ENCODE measurements at regions not wholly inside any gene's neighbourhood (a gene's known extent, or its start where the extent isn't known, plus 50 kb on each side); places are given as distances from the start of the nearest gene placed in this dataset.
"Not testable (repeated sequence)": the region's sequence is repeated elsewhere in the genome, so short reads cannot be mapped to it uniquely, and the experiment has no call there.

- H3K27ac ChIP-seq (ENCODE audit: low read depth, low read length); H3K4me3 ChIP-seq (ENCODE audit: low read length in 3 of 3); H3K36me3 ChIP-seq (ENCODE audit: control insufficient read depth in 3 of 3, insufficient read depth in 3 of 3, low read length in 3 of 3); H3K9ac ChIP-seq (ENCODE audit: low read depth in 1 of 3, low read length in 3 of 3); H3K4me1 ChIP-seq (ENCODE audit: control insufficient read depth in 3 of 3, insufficient read depth in 3 of 3, low read length in 3 of 3); H3K27me3 ChIP-seq (ENCODE audit: control insufficient read depth in 3 of 3, insufficient read depth in 3 of 3, low read length in 3 of 3); H3K9me3 ChIP-seq (ENCODE audit: control insufficient read depth in 3 of 3, low read length in 3 of 3): not testable (repeated sequence)
These were observed 196.5 kb upstream of the ZNF469 start for GRCh38 chr16:88185976-88186888.

GRCh38 chr16:88186889-88187870 lies 195.6 kb upstream of the ZNF469 start:
- not testable (repeated sequence) for H3K27ac ChIP-seq (ENCODE audit: low read depth, low read length); H3K9me3 ChIP-seq (ENCODE audit: control insufficient read depth in 3 of 3, low read length in 3 of 3); H3K4me1 ChIP-seq (ENCODE audit: control insufficient read depth in 3 of 3, insufficient read depth in 3 of 3, low read length in 3 of 3); H3K9ac ChIP-seq (ENCODE audit: low read depth in 1 of 3, low read length in 3 of 3); H3K4me3 ChIP-seq (ENCODE audit: low read length in 3 of 3); H3K27me3 ChIP-seq (ENCODE audit: control insufficient read depth in 3 of 3, insufficient read depth in 3 of 3, low read length in 3 of 3); H3K36me3 ChIP-seq (ENCODE audit: control insufficient read depth in 3 of 3, insufficient read depth in 3 of 3, low read length in 3 of 3)

- not testable (repeated sequence) for H3K9ac ChIP-seq (ENCODE audit: low read depth in 1 of 3, low read length in 3 of 3); H3K4me3 ChIP-seq (ENCODE audit: low read length in 3 of 3); H3K9me3 ChIP-seq (ENCODE audit: control insufficient read depth in 3 of 3, low read length in 3 of 3); H3K27ac ChIP-seq (ENCODE audit: low read depth, low read length); H3K36me3 ChIP-seq (ENCODE audit: control insufficient read depth in 3 of 3, insufficient read depth in 3 of 3, low read length in 3 of 3); H3K27me3 ChIP-seq (ENCODE audit: control insufficient read depth in 3 of 3, insufficient read depth in 3 of 3, low read length in 3 of 3); H3K4me1 ChIP-seq (ENCODE audit: control insufficient read depth in 3 of 3, insufficient read depth in 3 of 3, low read length in 3 of 3)
These were observed 194.4 kb upstream of the ZNF469 start for GRCh38 chr16:88188171-88188895.

- not testable (repeated sequence) for H3K9ac ChIP-seq (ENCODE audit: low read depth in 1 of 3, low read length in 3 of 3); H3K36me3 ChIP-seq (ENCODE audit: control insufficient read depth in 3 of 3, insufficient read depth in 3 of 3, low read length in 3 of 3); H3K4me3 ChIP-seq (ENCODE audit: low read length in 3 of 3); H3K9me3 ChIP-seq (ENCODE audit: control insufficient read depth in 3 of 3, low read length in 3 of 3); H3K27me3 ChIP-seq (ENCODE audit: control insufficient read depth in 3 of 3, insufficient read depth in 3 of 3, low read length in 3 of 3); H3K27ac ChIP-seq (ENCODE audit: low read depth, low read length)
- H3K4me1 ChIP-seq (ENCODE audit: control insufficient read depth in 3 of 3, insufficient read depth in 3 of 3, low read length in 3 of 3): peaks cover 5 to 11% (median 7%) of the 10 kb centered on the region in 3 donors
These were observed 192.1 kb upstream of the ZNF469 start for GRCh38 chr16:88190592-88191095.

- H3K9ac ChIP-seq (ENCODE audit: low read depth in 1 of 3, low read length in 3 of 3); H3K9me3 ChIP-seq (ENCODE audit: control insufficient read depth in 3 of 3, low read length in 3 of 3); H3K4me3 ChIP-seq (ENCODE audit: low read length in 3 of 3); H3K27me3 ChIP-seq (ENCODE audit: control insufficient read depth in 3 of 3, insufficient read depth in 3 of 3, low read length in 3 of 3); H3K27ac ChIP-seq (ENCODE audit: low read depth, low read length); H3K36me3 ChIP-seq (ENCODE audit: control insufficient read depth in 3 of 3, insufficient read depth in 3 of 3, low read length in 3 of 3): not testable (repeated sequence)
- H3K4me1 ChIP-seq (ENCODE audit: control insufficient read depth in 3 of 3, insufficient read depth in 3 of 3, low read length in 3 of 3): peaks cover 5 to 11% (median 7%) of the 10 kb centered on the region in 3 donors
These were observed 191.6 kb upstream of the ZNF469 start for GRCh38 chr16:88191168-88191567.

- Histone ChIP-seq H3K36me3 (ENCODE audit: control insufficient read depth in 3 of 3, insufficient read depth in 3 of 3, low read length in 3 of 3) (no peaks in the 10 kb centered on the region), H3K27ac (ENCODE audit: low read depth, low read length) (no peak overlapping the region), H3K9ac (ENCODE audit: low read depth in 1 of 3, low read length in 3 of 3) (no peak overlapping the region), H3K27me3 (ENCODE audit: control insufficient read depth in 3 of 3, insufficient read depth in 3 of 3, low read length in 3 of 3) (no peaks in the 10 kb centered on the region), H3K4me3 (ENCODE audit: low read length in 3 of 3) (no peak overlapping the region), H3K4me1 (ENCODE audit: control insufficient read depth in 3 of 3, insufficient read depth in 3 of 3, low read length in 3 of 3) (peaks cover 5 to 11% (median 7%) of the 10 kb centered on the region in 3 donors), H3K9me3 (ENCODE audit: control insufficient read depth in 3 of 3, low read length in 3 of 3) (no peaks in the 10 kb centered on the region)
These were observed 190.2 kb upstream of the ZNF469 start for GRCh38 chr16:88192601-88193000.

GRCh38 chr16:88193706-88194396 lies 188.9 kb upstream of the ZNF469 start:
- H3K36me3 ChIP-seq (ENCODE audit: control insufficient read depth in 3 of 3, insufficient read depth in 3 of 3, low read length in 3 of 3); H3K9me3 ChIP-seq (ENCODE audit: control insufficient read depth in 3 of 3, low read length in 3 of 3); H3K27me3 ChIP-seq (ENCODE audit: control insufficient read depth in 3 of 3, insufficient read depth in 3 of 3, low read length in 3 of 3): not testable (repeated sequence)
- peak overlapping the region in 1 of 3 donors; percentile 74 for H3K9ac ChIP-seq (ENCODE audit: low read depth in 1 of 3, low read length in 3 of 3)
- H3K4me1 ChIP-seq (ENCODE audit: control insufficient read depth in 3 of 3, insufficient read depth in 3 of 3, low read length in 3 of 3): peaks cover 5 to 11% (median 7%) of the 10 kb centered on the region in 3 donors
- H3K4me3 ChIP-seq (ENCODE audit: low read length in 3 of 3): peak overlapping the region; percentile 7 to 30 (median 24)
- H3K27ac ChIP-seq (ENCODE audit: low read depth, low read length): peak overlapping the region; percentile 73

- Histone ChIP-seq H3K36me3 (ENCODE audit: control insufficient read depth in 3 of 3, insufficient read depth in 3 of 3, low read length in 3 of 3) (no peaks in the 10 kb centered on the region), H3K27ac (ENCODE audit: low read depth, low read length) (peak overlapping the region; percentile 73), H3K9ac (ENCODE audit: low read depth in 1 of 3, low read length in 3 of 3) (peak overlapping the region; percentile 25 to 74 (median 27)), H3K27me3 (ENCODE audit: control insufficient read depth in 3 of 3, insufficient read depth in 3 of 3, low read length in 3 of 3) (peaks cover 0 to 7% (median 0%) of the 10 kb centered on the region in 3 donors), H3K4me3 (ENCODE audit: low read length in 3 of 3) (peak overlapping the region; percentile 7 to 30 (median 24)), H3K9me3 (ENCODE audit: control insufficient read depth in 3 of 3, low read length in 3 of 3) (no peaks in the 10 kb centered on the region), H3K4me1 (ENCODE audit: control insufficient read depth in 3 of 3, insufficient read depth in 3 of 3, low read length in 3 of 3) (peaks cover 5 to 11% (median 7%) of the 10 kb centered on the region in 3 donors)
These were observed 188.1 kb upstream of the ZNF469 start for GRCh38 chr16:88194397-88195268.

Data from skeletal muscle tissue (tissue), 3 donors.